ENCODE measurements at regions not wholly inside any gene's neighbourhood (a gene's known extent, or its start where the extent isn't known, plus 50 kb on each side); places are given as distances from the start of the nearest gene placed in this dataset.
A peak's percentile ranks its signal among the peaks of the same experiment; 100 is the strongest.

- DNase-seq (ENCODE audit: low read depth in 2 of 2) = peak; percentile 85 to 96
Measured at GRCh38 chr1:181142096-181142958, 53.8 kb downstream of the IER5 start.

- no peak for DNase-seq (ENCODE audit: low read depth in 2 of 2)
Measured at GRCh38 chr1:181143102-181143859, 54.8 kb downstream of the IER5 start.

GRCh38 chr1:181144238-181144637 is 55.7 kb downstream of the IER5 start:
- DNase-seq (ENCODE audit: low read depth in 2 of 2) = no peak

GRCh38 chr1:181148636-181149035 is 60.1 kb downstream of the IER5 start:
- DNase-seq (ENCODE audit: low read depth in 2 of 2) = no peak

GRCh38 chr1:181149326-181150125 is 61.0 kb downstream of the IER5 start:
- DNase-seq (ENCODE audit: low read depth in 2 of 2) = peak; percentile 34 to 38

- no peak for DNase-seq (ENCODE audit: low read depth in 2 of 2)
Measured at GRCh38 chr1:181150273-181150672, 61.8 kb downstream of the IER5 start.

- DNase-seq (ENCODE audit: low read depth in 2 of 2) = no peak
Measured at GRCh38 chr1:181150842-181151241, 62.3 kb downstream of the IER5 start.

GRCh38 chr1:181151378-181152326 is 63.2 kb downstream of the IER5 start:
- DNase-seq (ENCODE audit: low read depth in 2 of 2) = no peak

GRCh38 chr1:181152892-181153633 is 64.6 kb downstream of the IER5 start:
- no peak for DNase-seq (ENCODE audit: low read depth in 2 of 2)

GRCh38 chr1:181153634-181153961 is 65.1 kb downstream of the IER5 start:
- no peak for DNase-seq (ENCODE audit: low read depth in 2 of 2)

- DNase-seq (ENCODE audit: low read depth in 2 of 2) = no peak
Measured at GRCh38 chr1:181155339-181155738, 66.8 kb downstream of the IER5 start.

- DNase-seq (ENCODE audit: low read depth in 2 of 2) = no peak
Measured at GRCh38 chr1:181159451-181160140, 71.1 kb downstream of the IER5 start.

GRCh38 chr1:181160322-181160721 is 71.8 kb downstream of the IER5 start:
- no peak for DNase-seq (ENCODE audit: low read depth in 2 of 2)

GRCh38 chr1:181160998-181161870 is 72.7 kb downstream of the IER5 start:
- no peak for DNase-seq (ENCODE audit: low read depth in 2 of 2)

- no peak for DNase-seq (ENCODE audit: low read depth in 2 of 2)
Measured at GRCh38 chr1:181163662-181164061, 75.2 kb downstream of the IER5 start.

- peak; percentile 52 to 56 for DNase-seq (ENCODE audit: low read depth in 2 of 2)
Measured at GRCh38 chr1:181166377-181167196, 78.1 kb downstream of the IER5 start.

GRCh38 chr1:181169281-181169865 is 80.9 kb downstream of the IER5 start:
- no peak for DNase-seq (ENCODE audit: low read depth in 2 of 2)

- DNase-seq (ENCODE audit: low read depth in 2 of 2) = no peak
Measured at GRCh38 chr1:181170194-181170593, 81.7 kb downstream of the IER5 start.
